ENCODE measurements at regions not wholly inside any gene's neighbourhood (a gene's known extent, or its start where the extent isn't known, plus 50 kb on each side); places are given as distances from the start of the nearest gene placed in this dataset.

- TF ChIP-seq POLR2AphosphoS5 (IDR thresholded peaks at IDR 0.05; ENCODE audit: low read depth, low read length), result no peak
- TF ChIP-seq SIN3A (IDR thresholded peaks at IDR 0.05; ENCODE audit: borderline replicate concordance, insufficient read depth, low read length), result no peak
- TF ChIP-seq REST (IDR thresholded peaks at IDR 0.05; ENCODE audit: insufficient read depth in 1 of 2, low read depth in 2 of 2, low read length in 2 of 2), result no peak
- no peak for TF ChIP-seq TAF1 (IDR thresholded peaks at IDR 0.05; ENCODE audit: borderline replicate concordance, insufficient read depth, low read length)
Measured at GRCh38 chr12:13371797-13372196, 175.3 kb downstream of the EMP1 start.

Data from PFSK-1 (cell line).